ENCODE measurements at regions not wholly inside any gene's neighbourhood (a gene's known extent, or its start where the extent isn't known, plus 50 kb on each side); places are given as distances from the start of the nearest gene placed in this dataset.

DNA sequence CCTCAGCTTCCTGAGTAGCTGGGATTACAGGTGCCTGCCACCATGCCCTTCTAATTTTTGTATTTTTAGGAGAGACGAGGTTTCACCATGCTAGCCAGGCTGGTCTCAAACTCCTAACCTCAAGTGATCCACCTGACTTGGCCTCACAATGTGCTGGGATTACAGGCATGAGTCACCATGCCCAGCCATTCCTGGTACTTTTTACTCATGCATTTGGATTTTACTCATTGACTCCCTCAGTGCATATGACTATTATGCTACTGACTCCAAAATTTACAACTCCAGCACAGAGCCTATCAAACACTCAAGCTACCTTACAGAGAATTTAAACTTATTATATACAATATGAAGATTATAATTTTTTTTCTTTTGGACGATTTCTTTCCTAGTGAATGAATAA lies 199.9 kb downstream of the CXXC4 start:
- TF ChIP-seq, protein P1, sequence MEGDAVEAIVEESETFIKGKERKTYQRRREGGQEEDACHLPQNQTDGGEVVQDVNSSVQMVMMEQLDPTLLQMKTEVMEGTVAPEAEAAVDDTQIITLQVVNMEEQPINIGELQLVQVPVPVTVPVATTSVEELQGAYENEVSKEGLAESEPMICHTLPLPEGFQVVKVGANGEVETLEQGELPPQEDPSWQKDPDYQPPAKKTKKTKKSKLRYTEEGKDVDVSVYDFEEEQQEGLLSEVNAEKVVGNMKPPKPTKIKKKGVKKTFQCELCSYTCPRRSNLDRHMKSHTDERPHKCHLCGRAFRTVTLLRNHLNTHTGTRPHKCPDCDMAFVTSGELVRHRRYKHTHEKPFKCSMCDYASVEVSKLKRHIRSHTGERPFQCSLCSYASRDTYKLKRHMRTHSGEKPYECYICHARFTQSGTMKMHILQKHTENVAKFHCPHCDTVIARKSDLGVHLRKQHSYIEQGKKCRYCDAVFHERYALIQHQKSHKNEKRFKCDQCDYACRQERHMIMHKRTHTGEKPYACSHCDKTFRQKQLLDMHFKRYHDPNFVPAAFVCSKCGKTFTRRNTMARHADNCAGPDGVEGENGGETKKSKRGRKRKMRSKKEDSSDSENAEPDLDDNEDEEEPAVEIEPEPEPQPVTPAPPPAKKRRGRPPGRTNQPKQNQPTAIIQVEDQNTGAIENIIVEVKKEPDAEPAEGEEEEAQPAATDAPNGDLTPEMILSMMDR (conservative IDR thresholded peaks at IDR 0.05; ENCODE audit: low read depth, low read length) = no peak
- TF ChIP-seq EZH2phosphoT487 (IDR thresholded peaks at IDR 0.05; ENCODE audit: borderline replicate concordance, low read length) = no peak
- TF ChIP-seq EZH2 (IDR thresholded peaks at IDR 0.05; ENCODE audit: low read length, unreplicated experiment) = no peak

Data from PC-3 (cell line).